GM12874 (cell line): ENCODE measurements at regions not wholly inside any gene's neighbourhood (a gene's known extent, or its start where the extent isn't known, plus 50 kb on each side); places are given as distances from the start of the nearest gene placed in this dataset.

Experiments used
- CTCF ChIP-seq: IDR thresholded peaks from 2 replicates; pipeline ENCODE4 v1.5.1; 2011; ENCODE audit warnings: low read depth, mild to moderate bottlenecking, control low read depth, low read length, moderate library complexity; ENCODE audit not compliant: insufficient read depth

- no peak for TF ChIP-seq CTCF
These were observed 342.3 kb upstream of the SGO1 start for GRCh38 chr3:20528180-20528770.

GRCh38 chr3:20527368-20527767 lies 341.4 kb upstream of the SGO1 start:
- no peak for TF ChIP-seq CTCF

GRCh38 chr3:20524328-20524727 lies 338.3 kb upstream of the SGO1 start:
- TF ChIP-seq CTCF, result no peak

- no peak for TF ChIP-seq CTCF
These were observed 337.3 kb upstream of the SGO1 start for GRCh38 chr3:20523293-20523692.

- TF ChIP-seq CTCF, result no peak
These were observed 330.3 kb upstream of the SGO1 start for GRCh38 chr3:20516311-20516710.

- no peak for TF ChIP-seq CTCF
These were observed 329.8 kb upstream of the SGO1 start for GRCh38 chr3:20515834-20516233.

GRCh38 chr3:20511863-20512505 lies 326.0 kb upstream of the SGO1 start:
- TF ChIP-seq CTCF, result peak; percentile 64
